Heart left ventricle (tissue), 16 donors: ENCODE measurements at regions not wholly inside any gene's neighbourhood (a gene's known extent, or its start where the extent isn't known, plus 50 kb on each side); places are given as distances from the start of the nearest gene placed in this dataset.

Experiments
- ATAC-seq, 4 donors: fragments of 200-7000 bp; cut with Tn5 transposase; one replicate each; pipeline ENCODE4 v1.9.1; 2020 to 2022; ENCODE audit warnings: moderate library complexity in 4 of 4, mild to moderate bottlenecking in 3 of 4, moderate number of reproducible peaks in 1 of 4
- DNase-seq, 5 donors: peaks; one replicate each; pipeline ENCODE4 v3.0.0-alpha.2; 2020
- H3K27ac ChIP-seq, 12 donors: fragments of 200-600 bp; sonication (generic) in 4 of 12; one replicate each; pipeline versions ENCODE4 v1.5.0 to v1.8.0; 2016 to 2022; ENCODE audit warnings: mild to moderate bottlenecking in 2 of 12
- H3K27me3 ChIP-seq, 9 donors: fragments of 200-600 bp; sonication (generic) in 2 of 9; one replicate each; pipeline versions ENCODE4 v1.5.1 to v1.8.0; 2016 to 2022; ENCODE audit warnings: mild to moderate bottlenecking in 3 of 9
- H3K36me3 ChIP-seq, 9 donors: fragments of 200-600 bp; sonication (generic) in 2 of 9; one replicate each; pipeline versions ENCODE4 v1.5.0 to v1.8.0; 2018 to 2022; ENCODE audit warnings: mild to moderate bottlenecking in 2 of 9
- H3K4me1 ChIP-seq, 12 donors: fragments of 200-600 bp; sonication (generic) in 4 of 12; one replicate each; pipeline versions ENCODE4 v1.5.0 to v1.8.0; 2016 to 2022; ENCODE audit warnings: mild to moderate bottlenecking in 3 of 12
- H3K4me3 ChIP-seq, 12 donors: fragments of 200-600 bp; sonication (generic) in 4 of 12; one replicate each; pipeline versions ENCODE4 v1.5.0 to v1.8.0; 2017 to 2022; ENCODE audit warnings: mild to moderate bottlenecking in 9 of 12, moderate library complexity in 4 of 12
- H3K9me3 ChIP-seq, 12 donors: fragments of 200-600 bp; sonication (generic) in 4 of 12; one replicate each; pipeline versions ENCODE4 v1.5.0 to v1.8.0; 2016 to 2022; ENCODE audit warnings: mild to moderate bottlenecking in 1 of 12
- POLR2A ChIP-seq, 2 donors: fragments of 450-650 bp; IDR thresholded peaks; one replicate each; pipeline ENCODE4 v1.6.1; 2017; ENCODE audit warnings: antibody characterized with exemption in 2 of 2, mild to moderate bottlenecking in 2 of 2, moderate library complexity in 2 of 2
- WGBS, 4 donors: extraction: QIAGEN DNeasy Blood & Tissue Kit in 2 of 4; methylation state at CpG; one replicate each; pipeline versions ENCODE4 v1.1.5 to v1.1.7; 2013 to 2018; 5-methylcytosine and 5-hydroxymethylcytosine counted together
- intact Hi-C, 10 donors: fragments of 100-400 bp; cut with DNase I; formaldehyde crosslinking; loops; one replicate each; pipeline versions ENCODE4 v1.11.1 to v1.14.2; 2022
- TF ChIP-seq, protein P1 (sequence below), 12 donors: fragments of 200-600 bp; sonication (generic) in 4 of 12; IDR thresholded peaks; one replicate each; pipeline versions ENCODE4 v1.5.0 to v1.8.0; 2018 to 2022; ENCODE audit warnings: antibody characterized with exemption in 12 of 12, mild to moderate bottlenecking in 5 of 12
- donor health status: ischemic (EF 13 %, LVEDD 7.1; RV severe dilation, severe dysfunction).
- donor health status: healthy with polysubstance abuse.
- donor health status: DM: no; HTN: yes; CAD: no.
- donor health status: DM: no; HTN: no; CAD: no.
- donor health status: ischemic (EF 25% LVEDD 6.9; RV normal size, moderate dysfunction).
- donor health status: ischemic (EF 25% LVEDD 5.7; RV mildly dilated, moderate dysfunction).
- donor health status: healthy.
- donor health status: DM: yes; HTN: yes; CAD: no.
- donor health status: ischemic (EF 35%, LVEDD 5.7; RV mildly dilated, moderate dysfunction).
- donor health status: nonischemic (EF 11% LVEDD 7.7; RV severe dilation, severe dysfunction).
- donor health status: DM: yes; HTN: yes; CAD: no.
- donor health status: PGD.
- donor health status: ischemic (EF 29% LVEDD 5.4; RV normal size, mild dysfunction).
- donor health status: nonischemic (EF 23%, LVEDD 6.1; RV moderate dilation, normal function).

DNA sequence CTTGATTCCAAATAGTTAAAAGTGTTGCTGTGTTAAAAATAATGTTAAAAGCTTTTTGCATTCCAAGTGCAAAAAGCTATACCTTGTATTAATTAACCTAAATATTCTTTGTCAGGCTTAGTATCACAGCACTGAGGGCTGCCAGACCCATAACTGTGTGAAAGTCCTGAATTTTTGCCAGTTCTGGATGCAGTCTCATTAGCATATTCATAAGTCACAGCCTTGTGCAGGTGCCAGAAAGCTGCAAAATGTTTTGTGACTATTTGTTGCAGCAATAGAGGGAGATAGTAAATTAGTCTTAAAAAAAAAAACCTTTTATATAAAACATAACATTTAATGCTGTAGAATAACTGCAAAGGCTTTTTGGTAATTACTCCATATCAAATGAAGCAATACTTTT lies 56.6 kb downstream of the SLITRK1 start:
- no peaks in the 10 kb centered on the region for H3K9me3 ChIP-seq
- no peaks in the 10 kb centered on the region for H3K4me1 ChIP-seq
- intact Hi-C loops: no loop called here
- no peak for DNase-seq
- no peak for TF ChIP-seq POLR2A (IDR thresholded peaks at IDR 0.05)
- TF ChIP-seq, protein P1, sequence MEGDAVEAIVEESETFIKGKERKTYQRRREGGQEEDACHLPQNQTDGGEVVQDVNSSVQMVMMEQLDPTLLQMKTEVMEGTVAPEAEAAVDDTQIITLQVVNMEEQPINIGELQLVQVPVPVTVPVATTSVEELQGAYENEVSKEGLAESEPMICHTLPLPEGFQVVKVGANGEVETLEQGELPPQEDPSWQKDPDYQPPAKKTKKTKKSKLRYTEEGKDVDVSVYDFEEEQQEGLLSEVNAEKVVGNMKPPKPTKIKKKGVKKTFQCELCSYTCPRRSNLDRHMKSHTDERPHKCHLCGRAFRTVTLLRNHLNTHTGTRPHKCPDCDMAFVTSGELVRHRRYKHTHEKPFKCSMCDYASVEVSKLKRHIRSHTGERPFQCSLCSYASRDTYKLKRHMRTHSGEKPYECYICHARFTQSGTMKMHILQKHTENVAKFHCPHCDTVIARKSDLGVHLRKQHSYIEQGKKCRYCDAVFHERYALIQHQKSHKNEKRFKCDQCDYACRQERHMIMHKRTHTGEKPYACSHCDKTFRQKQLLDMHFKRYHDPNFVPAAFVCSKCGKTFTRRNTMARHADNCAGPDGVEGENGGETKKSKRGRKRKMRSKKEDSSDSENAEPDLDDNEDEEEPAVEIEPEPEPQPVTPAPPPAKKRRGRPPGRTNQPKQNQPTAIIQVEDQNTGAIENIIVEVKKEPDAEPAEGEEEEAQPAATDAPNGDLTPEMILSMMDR (IDR thresholded peaks at IDR 0.05): no peak
- H3K36me3 ChIP-seq: no peaks in the 10 kb centered on the region
- no peak overlapping the region for H3K27ac ChIP-seq
- no peak for ATAC-seq
- no peaks in the 10 kb centered on the region for H3K27me3 ChIP-seq
- no peak overlapping the region for H3K4me3 ChIP-seq

DNA sequence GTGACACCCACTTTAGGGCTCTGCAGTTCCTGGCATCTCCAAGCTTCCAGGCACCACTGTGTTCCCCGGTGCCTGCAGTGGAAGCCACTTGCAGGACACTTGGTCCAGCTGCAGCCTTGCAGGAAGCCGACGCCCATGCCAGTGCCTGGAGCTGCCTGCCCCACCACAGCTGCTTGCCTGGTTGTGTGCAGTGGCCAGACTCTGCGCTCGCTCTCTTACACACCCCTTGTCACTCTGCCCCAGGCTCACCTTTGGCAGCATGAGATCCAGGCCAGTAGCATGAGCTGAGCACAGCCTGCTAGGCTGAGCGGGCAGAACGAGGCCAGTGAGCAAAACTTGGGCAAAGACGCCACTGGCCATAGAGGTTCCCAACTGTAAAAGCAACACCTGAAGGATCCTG lies 57.7 kb downstream of the SLITRK1 start:
- Histone ChIP-seq H3K4me3 (no peak overlapping the region), H3K27me3 (no peaks in the 10 kb centered on the region), H3K4me1 (no peaks in the 10 kb centered on the region), H3K27ac (no peak overlapping the region), H3K36me3 (no peaks in the 10 kb centered on the region), H3K9me3 (no peaks in the 10 kb centered on the region)
- ATAC-seq (no peak), DNase-seq (no peak)
- intact Hi-C loops: no loop called here
- no peak for TF ChIP-seq POLR2A (IDR thresholded peaks at IDR 0.05)
- TF ChIP-seq, protein P1 (IDR thresholded peaks at IDR 0.05): no peak
- 88 to 95% (median 94%) methylated on average over 8 of the region's 8 CpGs for WGBS, 4 donors

DNA sequence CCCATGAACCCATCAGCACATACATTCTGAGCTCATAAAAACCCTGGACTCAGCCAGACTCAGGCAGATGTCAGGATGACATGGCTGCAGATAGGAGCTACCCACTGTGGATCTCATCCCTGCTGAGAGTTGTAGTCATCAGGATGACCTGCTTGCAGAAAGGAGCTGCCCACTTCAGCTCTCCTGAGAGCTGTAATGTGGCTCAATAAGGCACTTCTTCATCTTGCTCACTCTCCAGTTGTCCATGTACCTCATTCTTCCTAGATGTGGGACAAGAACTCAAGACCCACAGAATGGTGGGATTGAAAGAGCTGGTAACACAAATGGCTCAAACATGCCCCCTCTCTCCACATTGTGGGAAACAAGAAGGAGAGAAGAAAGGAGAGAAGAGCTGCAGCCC lies 58.2 kb downstream of the SLITRK1 start:
- no peak overlapping the region for H3K27ac ChIP-seq
- no peaks in the 10 kb centered on the region for H3K9me3 ChIP-seq
- H3K4me3 ChIP-seq: no peak overlapping the region
- TF ChIP-seq, protein P1 (IDR thresholded peaks at IDR 0.05): no peak
- no peak for TF ChIP-seq POLR2A (IDR thresholded peaks at IDR 0.05)
- ATAC-seq (no peak), DNase-seq (no peak)
- intact Hi-C loops: no loop called here
- H3K27me3 ChIP-seq: no peaks in the 10 kb centered on the region
- H3K36me3 ChIP-seq: no peaks in the 10 kb centered on the region
- H3K4me1 ChIP-seq: no peaks in the 10 kb centered on the region

DNA sequence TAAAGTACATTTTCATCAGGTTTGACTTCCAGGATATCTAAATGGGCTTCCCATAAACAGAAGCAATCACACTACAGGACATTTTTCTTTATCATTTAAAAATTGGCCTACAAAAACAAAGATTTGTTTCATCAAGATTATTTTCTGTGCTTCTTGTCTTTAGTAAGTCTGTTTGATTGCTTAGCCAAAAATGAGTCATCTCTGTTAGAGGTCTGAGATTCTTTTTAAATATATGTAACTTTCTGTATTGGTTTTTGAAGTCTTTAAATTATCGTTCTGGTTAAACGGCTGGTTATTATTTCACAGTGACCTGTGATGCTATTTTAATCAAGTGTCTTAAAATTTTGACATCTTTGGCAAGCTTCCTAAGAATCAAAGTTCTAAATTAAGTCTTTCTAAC lies 62.7 kb downstream of the SLITRK1 start:
- Histone ChIP-seq H3K4me3 (no peak overlapping the region), H3K27ac (no peak overlapping the region), H3K36me3 (no peaks in the 10 kb centered on the region), H3K4me1 (no peaks in the 10 kb centered on the region), H3K9me3 (peaks cover 0 to 2% (median 0%) of the 10 kb centered on the region in 12 donors), H3K27me3 (no peaks in the 10 kb centered on the region)
- TF ChIP-seq POLR2A (IDR thresholded peaks at IDR 0.05): no peak
- TF ChIP-seq, protein P1 (IDR thresholded peaks at IDR 0.05): no peak
- DNase-seq (no peak), ATAC-seq (no peak)
- 65 to 77% (median 71%) methylated on average over 2 of the region's 2 CpGs for WGBS, 4 donors
- intact Hi-C loops: no loop called here
